Esophagus mucosa (tissue), 1 donor: ENCODE measurements at regions not wholly inside any gene's neighbourhood (a gene's known extent, or its start where the extent isn't known, plus 50 kb on each side); places are given as distances from the start of the nearest gene placed in this dataset.
A peak's percentile ranks its signal among the peaks of the same experiment; 100 is the strongest.
"Not testable (repeated sequence)": the region's sequence is repeated elsewhere in the genome, so short reads cannot be mapped to it uniquely, and the experiment has no call there.

Experiments
- ATAC-seq: fragments of 200-7000 bp; cut with Tn5 transposase; one replicate; pipeline ENCODE4 v1.9.1; 2020
- donor health status: DM: yes; HTN: yes; CAD: no.

DNA sequence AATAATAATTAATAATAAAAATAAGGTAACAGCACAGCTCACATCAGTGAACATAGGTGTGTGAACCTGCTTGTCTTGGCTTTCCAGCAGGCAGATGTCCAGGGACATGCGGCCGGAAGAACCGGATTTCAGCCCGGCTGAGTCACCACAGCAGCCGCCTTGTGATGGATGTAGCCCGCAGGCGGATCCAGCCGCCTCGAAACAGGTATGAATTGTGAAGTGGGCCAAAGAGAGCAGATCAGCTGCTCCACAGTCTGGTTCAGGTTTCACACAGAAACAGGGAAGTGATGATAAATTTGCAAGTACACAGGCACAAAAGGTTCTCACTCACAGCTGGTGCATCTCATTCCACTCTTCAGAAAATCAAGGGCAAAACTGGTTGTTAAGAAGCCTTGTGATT lies 55.1 kb downstream of the ID4 start:
- peak; percentile 99 for ATAC-seq

DNA sequence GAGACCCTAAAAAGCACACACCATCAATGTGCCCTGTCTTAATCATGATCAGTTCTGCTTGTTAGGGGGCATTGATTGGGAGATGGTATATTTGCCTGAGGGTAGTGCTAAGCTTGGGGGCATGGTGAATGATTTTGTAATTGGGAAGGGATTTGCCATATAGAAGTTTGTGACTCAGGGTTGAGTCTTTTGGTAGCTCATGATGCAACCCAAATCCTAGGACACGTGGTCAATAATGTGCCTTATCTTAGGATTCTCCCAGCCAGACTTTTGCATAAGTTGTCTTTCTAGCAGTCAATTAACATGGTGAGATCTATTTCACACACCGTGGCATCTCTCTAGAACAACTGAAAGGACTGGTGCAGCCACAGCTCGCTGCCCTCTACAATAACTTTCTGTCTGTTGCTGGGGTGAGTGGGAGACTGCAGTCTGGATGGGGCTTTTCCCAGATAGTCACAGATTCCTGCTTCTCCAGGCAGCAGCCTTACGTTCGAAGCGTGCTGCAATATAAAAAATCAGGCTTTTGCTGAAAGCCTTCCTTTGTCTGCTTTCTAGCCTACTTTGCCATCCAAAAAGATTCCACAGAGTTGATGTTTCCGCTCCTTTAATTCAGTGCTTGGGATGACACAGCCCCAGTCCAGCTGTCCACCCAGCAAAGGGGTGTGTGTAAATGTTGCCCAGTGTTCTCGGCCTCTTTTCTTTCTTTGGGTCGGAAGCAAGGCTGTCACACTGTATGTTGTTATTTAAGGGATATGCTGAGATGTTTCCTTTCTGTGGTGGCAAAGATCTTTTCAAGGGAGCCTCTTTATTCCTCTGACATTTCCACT lies 58.9 kb downstream of the ID4 start:
- no peak for ATAC-seq

DNA sequence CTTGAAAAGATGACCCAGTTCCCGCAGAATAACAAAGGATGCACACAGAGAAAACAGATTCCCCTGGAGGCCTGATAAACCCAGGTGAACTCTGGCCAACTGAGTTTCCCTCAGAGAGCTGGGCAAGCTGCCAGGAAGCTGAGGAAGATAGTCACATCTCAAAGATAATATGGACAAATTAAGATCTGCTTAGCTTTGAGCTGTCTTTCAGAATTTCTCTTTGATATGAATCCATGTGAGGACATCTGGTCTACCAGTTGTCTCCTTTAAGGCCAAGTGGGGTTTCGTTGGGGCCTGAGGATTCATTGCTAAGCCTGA lies 59.5 kb downstream of the ID4 start:
- no peak for ATAC-seq

GRCh38 chr6:19898141-19898740 lies 61.1 kb downstream of the ID4 start:
- no peak for ATAC-seq

- no peak for ATAC-seq
Measured at GRCh38 chr6:19902201-19902600, 65.0 kb downstream of the ID4 start.

- not testable (repeated sequence) for ATAC-seq
Measured at GRCh38 chr6:19904408-19904807, 67.2 kb downstream of the ID4 start.

DNA sequence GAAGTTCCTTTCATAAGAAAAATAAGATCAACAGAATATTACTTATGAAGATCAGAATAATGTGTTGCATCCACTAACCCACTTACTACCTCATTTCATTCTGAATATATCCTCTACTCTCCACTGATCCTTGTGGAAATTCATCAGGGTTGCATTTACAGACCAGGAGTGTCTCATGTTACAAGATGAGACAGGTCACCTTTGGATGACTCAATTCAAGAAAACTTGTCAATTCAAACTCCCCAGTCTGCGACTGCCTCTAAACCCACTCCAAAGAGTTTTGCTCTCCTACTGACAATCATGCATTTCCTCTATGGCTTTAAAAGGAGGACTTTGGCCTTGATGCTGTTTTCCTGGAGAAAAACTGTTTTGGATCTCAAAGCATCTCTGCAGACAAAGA lies 68.4 kb downstream of the ID4 start:
- peak; percentile 71 for ATAC-seq

- no peak for ATAC-seq
Measured at GRCh38 chr6:19906171-19906570, 69.0 kb downstream of the ID4 start.

- ATAC-seq = no peak
Measured at GRCh38 chr6:19911223-19911622, 74.1 kb downstream of the ID4 start.

- no peak for ATAC-seq
Measured at GRCh38 chr6:19918436-19918835, 81.3 kb downstream of the ID4 start.

- ATAC-seq = no peak
Measured at GRCh38 chr6:19921786-19922185, 84.6 kb downstream of the ID4 start.

DNA sequence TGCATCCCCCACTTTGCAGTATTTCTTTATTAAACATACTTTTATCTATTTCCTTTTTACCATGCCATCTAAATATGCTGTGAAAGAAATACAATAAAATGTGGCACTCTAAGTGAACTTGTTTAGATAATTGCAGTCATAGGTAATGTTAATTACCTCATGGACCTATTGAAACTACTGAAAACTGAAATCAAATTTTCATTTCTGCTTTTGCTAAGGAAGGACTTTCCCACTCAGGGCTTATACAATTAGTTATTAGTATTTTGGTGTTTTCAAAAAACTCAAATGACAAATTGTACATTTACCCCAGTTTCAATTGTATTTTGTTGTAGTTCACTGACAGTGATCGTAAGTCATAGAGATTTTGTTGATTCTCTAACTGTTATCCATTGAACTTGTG lies 88.4 kb downstream of the ID4 start:
- no peak for ATAC-seq

- no peak for ATAC-seq
Measured at GRCh38 chr6:19928461-19928860, 91.3 kb downstream of the ID4 start.

DNA sequence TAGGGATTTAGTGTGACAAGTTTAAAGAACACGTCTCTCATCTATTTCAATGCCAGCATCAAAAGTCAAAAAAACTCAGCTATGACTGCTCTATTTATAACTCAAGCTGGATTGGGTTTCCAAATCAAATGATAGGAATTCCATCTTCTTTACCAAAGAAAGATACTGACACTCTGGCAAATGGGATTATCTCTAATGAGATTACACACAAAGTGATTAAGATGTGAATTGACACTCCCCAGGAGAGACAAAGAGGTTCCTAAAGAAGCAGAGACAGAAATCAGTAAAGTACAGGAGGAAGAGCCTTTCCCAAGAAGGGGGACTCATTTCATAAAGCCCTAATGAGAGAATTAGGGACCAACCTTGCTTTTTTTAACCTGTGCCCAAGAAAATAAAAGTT lies 92.1 kb downstream of the ID4 start:
- ATAC-seq = no peak

DNA sequence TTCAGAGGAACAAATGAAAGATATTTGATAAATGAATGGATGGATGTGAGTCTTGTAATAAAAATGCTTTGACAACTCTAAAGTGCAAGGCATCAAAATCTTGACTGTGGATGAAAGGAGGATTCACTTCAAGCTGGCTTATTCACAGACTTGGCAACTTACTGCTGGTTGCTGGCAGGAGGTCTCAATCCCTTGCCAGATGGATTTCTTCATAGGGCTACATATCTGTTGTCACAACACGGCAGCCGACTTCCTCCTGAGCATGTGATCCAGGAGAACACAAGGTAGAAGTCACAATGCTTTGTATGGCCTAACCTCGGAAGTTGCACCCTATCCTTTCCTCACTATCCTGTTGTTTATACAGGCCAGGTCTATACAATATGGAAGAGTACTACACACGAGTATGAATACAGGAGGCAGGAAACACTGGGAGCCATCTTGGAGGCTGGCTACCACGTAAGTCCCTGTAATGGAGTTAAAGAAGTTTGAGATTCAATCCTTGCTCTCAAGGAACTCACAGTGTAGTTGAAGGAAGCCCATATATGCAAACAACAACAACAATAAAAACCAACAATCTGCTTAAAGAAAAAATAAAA lies 97.9 kb downstream of the ID4 start:
- no peak for ATAC-seq

- ATAC-seq = not testable (repeated sequence)
Measured at GRCh38 chr6:19939321-19939720, 102.2 kb downstream of the ID4 start.

DNA sequence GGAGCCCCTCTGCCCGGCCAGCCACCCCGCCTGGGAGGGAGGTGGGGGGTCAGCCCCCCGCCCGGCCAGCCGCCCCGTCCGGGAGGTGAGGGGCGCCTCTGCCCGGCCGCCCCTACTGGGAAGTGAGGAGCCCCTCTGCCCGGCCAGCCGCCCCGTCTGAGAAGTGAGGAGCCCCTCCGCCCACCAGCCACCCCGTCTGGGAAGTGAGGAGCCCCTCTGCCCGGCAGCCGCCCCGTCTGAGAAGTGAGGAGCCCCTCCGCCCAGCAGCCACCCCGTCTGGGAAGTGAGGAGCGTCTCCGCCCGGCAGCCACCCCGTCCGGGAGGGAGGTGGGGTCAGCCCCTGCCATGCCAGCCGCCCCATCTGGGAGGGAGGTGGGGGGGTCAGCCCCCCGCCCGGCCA lies 102.8 kb downstream of the ID4 start:
- ATAC-seq = not testable (repeated sequence)

GRCh38 chr6:19943042-19943441 lies 105.9 kb downstream of the ID4 start:
- no peak for ATAC-seq

GRCh38 chr6:19945843-19946358 lies 108.7 kb downstream of the ID4 start:
- ATAC-seq = no peak

DNA sequence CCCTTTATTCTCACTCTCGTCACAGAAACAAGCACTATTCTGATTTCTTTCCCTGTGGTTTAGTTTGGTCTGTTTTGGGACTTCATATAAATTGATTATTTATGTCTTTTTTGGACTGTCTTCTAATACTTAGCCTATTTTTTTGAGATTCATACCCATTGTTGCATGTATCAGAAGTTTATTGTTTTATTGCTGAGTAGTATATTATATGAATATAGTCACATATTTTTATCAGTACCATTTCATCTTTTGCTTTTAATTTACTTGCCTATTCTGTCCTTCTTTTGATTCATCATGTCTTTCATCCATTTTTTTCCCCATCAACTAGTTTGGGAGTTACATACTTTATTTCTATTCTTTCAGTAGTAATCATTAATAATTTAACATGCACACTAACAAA lies 112.0 kb downstream of the ID4 start:
- no peak for ATAC-seq

- ATAC-seq = no peak
Measured at GRCh38 chr6:19964115-19964514, 126.9 kb downstream of the ID4 start.

DNA sequence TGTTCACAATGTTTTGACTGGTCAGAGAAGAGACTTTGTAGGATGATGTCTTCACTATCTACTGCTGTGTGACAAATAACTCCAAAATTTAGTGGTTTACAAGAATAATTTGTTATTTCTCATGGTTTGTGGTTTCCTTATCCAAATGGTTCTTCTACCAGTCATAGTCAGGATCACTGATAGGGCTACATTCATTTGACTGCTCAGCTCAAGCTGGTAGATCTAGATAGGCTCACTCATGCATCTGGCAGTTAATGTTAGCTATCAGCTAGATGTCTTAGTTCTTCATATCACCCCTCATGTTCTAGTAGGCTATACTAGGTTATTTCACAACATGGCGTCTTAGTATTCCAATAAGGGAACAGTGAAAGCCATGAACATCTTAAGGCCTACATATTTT lies 131.0 kb downstream of the ID4 start:
- no peak for ATAC-seq

DNA sequence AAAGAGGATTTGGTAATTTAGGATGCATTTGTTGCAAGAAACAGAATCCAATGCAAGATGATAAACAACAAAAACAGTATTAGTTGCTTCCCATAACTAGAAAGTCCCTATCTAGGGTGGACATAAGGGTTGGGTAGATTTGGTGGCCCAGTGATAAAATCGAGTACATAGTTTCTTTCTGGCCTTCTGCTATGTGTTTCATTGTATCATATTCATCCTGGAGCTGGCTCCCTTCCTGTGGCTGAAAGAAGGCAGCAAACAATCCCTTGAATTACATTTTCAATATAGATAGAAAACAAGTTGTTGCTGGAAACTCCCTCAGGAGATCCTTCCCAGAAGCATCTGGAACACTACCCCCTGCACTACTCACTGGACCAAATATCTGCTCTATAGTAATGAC lies 135.1 kb downstream of the ID4 start:
- ATAC-seq = no peak
